HG02943 (cell line): ENCODE measurements at regions not wholly inside any gene's neighbourhood (a gene's known extent, or its start where the extent isn't known, plus 50 kb on each side); places are given as distances from the start of the nearest gene placed in this dataset.

ENCODE experiments used
- ATAC-seq: cut with Tn5 transposase; IDR thresholded peaks from one replicate; pipeline ENCODE4 v1.9.1; 2021; ENCODE audit warnings: mild to moderate bottlenecking, low read depth, moderate library complexity; ENCODE audit not compliant: unreplicated experiment

GRCh38 chr12:76702946-76703345 is 61.0 kb upstream of the ZDHHC17 start:
- no peak for ATAC-seq

DNA sequence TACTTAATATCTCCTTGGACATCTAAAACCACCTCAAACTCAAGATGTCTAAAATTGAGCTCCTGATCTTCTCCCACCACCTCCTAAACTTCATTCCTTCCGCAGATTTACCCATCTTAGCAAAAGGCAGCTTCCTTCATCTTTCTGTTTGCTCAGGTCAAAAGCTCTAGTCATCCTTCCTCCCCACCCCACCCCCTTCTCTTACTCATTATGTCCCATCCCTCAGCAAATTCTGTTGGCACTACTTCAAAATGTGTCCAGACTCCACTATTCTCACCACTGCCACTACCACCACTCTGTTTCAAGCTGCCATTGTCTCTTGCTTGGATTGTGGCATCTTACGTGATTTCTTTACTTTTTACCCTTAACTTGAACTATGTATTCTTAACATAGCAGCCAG is 59.2 kb upstream of the ZDHHC17 start:
- ATAC-seq = no peak

GRCh38 chr12:76706101-76706500 is 57.8 kb upstream of the ZDHHC17 start:
- no peak for ATAC-seq

DNA sequence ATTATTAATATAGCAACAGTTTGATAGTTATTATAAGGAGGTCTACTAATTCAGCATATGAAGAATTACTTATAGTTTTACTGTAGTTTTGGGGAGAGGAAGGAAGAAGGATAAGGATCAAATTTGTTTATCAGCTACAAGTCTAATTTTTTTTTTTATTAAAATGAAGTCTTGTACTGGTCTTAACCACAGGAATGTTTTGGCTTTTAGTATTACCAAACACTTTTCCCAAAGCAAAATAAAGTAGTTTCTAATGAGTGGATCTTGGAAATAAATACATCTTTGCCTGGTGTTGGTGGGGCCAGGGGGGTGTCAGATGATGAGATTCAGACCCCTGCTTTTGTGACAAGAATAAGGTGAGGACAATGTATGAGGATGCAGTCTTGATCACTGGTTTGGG is 57.2 kb upstream of the ZDHHC17 start:
- no peak for ATAC-seq

DNA sequence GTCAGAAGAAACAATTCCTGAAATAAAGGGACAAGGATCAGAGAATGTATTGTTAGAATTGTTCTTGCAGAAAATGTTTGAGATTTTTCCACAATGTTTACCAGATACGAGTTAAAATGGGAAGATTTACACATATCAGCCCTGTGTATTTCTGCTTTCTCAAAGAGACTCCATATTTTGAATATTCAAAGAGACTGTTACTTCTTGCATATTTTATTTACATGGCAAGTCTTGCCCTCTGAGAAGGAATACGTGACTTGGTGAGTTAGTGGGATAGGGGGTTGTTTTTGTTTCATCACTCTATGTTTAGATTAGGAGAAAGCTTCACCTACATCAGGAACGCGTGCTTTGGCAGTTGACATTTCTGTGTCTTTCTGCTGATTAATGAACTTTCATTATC is 56.1 kb upstream of the ZDHHC17 start:
- no peak for ATAC-seq

DNA sequence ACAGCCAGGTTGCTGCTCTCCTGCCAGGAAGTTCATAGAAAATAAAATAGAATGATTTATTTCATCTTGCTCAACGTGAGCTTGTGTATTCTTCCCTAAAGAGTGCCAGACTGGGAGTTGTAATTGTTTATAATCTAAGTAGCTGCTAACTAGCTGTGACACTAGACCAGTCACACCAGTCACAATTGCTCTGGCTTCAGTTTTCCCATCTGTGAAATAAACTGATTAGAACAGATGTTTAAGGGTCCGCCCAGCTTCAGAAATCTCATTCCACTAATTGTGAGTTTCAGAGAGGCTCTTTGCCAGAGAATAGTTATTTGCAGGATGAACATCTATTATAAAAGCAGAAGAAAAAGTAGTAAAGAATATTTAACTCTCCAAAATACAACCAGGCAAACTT is 55.6 kb upstream of the ZDHHC17 start:
- ATAC-seq = no peak

DNA sequence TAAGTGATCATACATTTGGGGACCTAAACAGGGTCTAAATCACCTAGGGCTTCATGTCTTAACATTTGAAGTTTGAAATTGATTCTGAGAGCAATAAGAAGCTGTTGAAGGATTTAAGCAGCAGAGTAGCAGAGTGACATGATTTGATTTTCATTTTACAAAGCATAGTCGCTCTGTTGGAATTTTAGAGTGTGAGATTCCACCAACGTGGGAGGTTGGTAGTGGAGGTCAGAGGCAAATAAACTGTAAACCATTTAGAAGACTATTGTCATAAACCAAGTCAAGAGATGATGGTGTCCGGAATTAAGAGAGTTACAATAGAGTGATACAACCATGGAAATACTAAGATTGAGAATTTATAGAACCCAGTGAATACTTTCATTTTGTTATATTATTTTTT is 52.7 kb upstream of the ZDHHC17 start:
- ATAC-seq = no peak

- ATAC-seq = no peak
Observed at GRCh38 chr12:76713130-76713529, 50.8 kb upstream of the ZDHHC17 start.

DNA sequence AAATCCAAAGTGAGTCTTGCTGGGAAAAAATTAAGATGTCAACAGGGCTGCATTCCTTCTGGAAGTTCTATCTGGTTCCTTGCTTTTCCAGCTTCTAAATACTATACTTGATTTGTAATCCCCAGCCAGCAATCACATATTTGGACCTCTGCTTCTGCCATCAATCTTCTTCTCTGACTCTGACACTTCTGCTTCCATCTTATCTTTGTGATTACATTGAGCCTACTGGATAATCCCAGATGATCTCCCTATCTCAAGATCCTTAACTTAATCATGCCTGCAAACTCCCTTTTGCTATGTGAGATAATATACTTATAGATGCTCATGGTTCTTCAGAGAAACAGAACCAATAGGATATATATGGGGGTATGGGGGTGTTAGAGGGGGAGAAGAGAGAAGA is 49.9 kb upstream of the ZDHHC17 start:
- ATAC-seq = no peak
